H1 (cell line): ENCODE measurements at regions not wholly inside any gene's neighbourhood (a gene's known extent, or its start where the extent isn't known, plus 50 kb on each side); places are given as distances from the start of the nearest gene placed in this dataset.

Experiments used
- CTCF ChIA-PET: fragments of 300-600 bp; sonication (Branson Sonifier 250); formaldehyde crosslinking; loops from one replicate; lab custom pipeline; 2021; ENCODE audit not compliant: partially characterized antibody; lab: Charles Lee
- POLR2A ChIA-PET: fragments of 300-600 bp; sonication (Branson Sonifier 250); formaldehyde crosslinking; loops from one replicate; lab custom pipeline; 2021; ENCODE audit warnings: inconsistent platforms; ENCODE audit not compliant: partially characterized antibody; lab: Charles Lee
- DNase-seq, 2 experiments: peaks; one replicate each; pipeline versions ENCODE4 v3.0.0 to v3.0.0-alpha.2; 2010 to 2022; ENCODE audit warnings: low spot score in 2 of 2, low read depth in 1 of 2, mixed read lengths in 1 of 2
- FAIRE-seq: peaks from 2 replicates; lab custom pipeline; 2011; peaks lifted over from hg19 to GRCh38; lab: Jason Lieb, UNC
- H2AFZ ChIP-seq: 2 replicates; pipeline ENCODE4 v1.8.1; 2012; ENCODE audit warnings: low read length, inconsistent platforms
- H2AK5ac ChIP-seq: 2 replicates; pipeline ENCODE4 v1.6.1; 2013; ENCODE audit warnings: low read depth, low read length
- H2BK120ac ChIP-seq: replicated peaks from 2 replicates; pipeline ENCODE3; 2013; ENCODE audit warnings: low read depth, low read length, inconsistent platforms
- H2BK12ac ChIP-seq: 2 replicates; pipeline ENCODE4 v1.6.1; 2013; ENCODE audit warnings: low read depth, low read length
- H2BK15ac ChIP-seq: 2 replicates; pipeline ENCODE4 v1.6.1; 2013; ENCODE audit warnings: low read length
- H2BK20ac ChIP-seq: 2 replicates; pipeline ENCODE4 v1.6.1; 2013; ENCODE audit warnings: low read length
- H2BK5ac ChIP-seq: 2 replicates; pipeline ENCODE4 v1.6.1; 2013; ENCODE audit warnings: low read depth, low read length
- H3K14ac ChIP-seq: 2 replicates; pipeline ENCODE4 v1.6.1; 2013; ENCODE audit warnings: inconsistent platforms; ENCODE audit not compliant: insufficient read length
- H3K18ac ChIP-seq: 2 replicates; pipeline ENCODE4 v1.6.1; 2013; ENCODE audit warnings: low read length; ENCODE audit errors: extremely low read depth
- H3K23ac ChIP-seq: 2 replicates; pipeline ENCODE4 v1.6.1; 2013; ENCODE audit warnings: inconsistent platforms; ENCODE audit not compliant: insufficient read length
- H3K23me2 ChIP-seq: 2 replicates; pipeline ENCODE4 v1.6.1; 2013; ENCODE audit warnings: low read depth, low read length
- H3K27ac ChIP-seq: 2 replicates; pipeline ENCODE4 v1.6.1; 2011; ENCODE audit warnings: low read depth, low read length, inconsistent platforms
- H3K27me3 ChIP-seq, 4 experiments: replicated peaks in 1 of 4; 1 replicate in 1 of 4; 2 replicates in 3 of 4; pipeline versions ENCODE4 v1.6.1 to v1.8.1; 2011 to 2013; ENCODE audit warnings: low read length in 3 of 4, mild to moderate bottlenecking in 3 of 4, inconsistent platforms in 2 of 4, mixed read lengths in 2 of 4, moderate library complexity in 1 of 4; ENCODE audit not compliant: control insufficient read depth in 3 of 4, insufficient read depth in 3 of 4; ENCODE audit errors: extremely low read depth in 1 of 4
- H3K36me3 ChIP-seq, 4 experiments: 2 replicates each; pipeline versions ENCODE4 v1.6.1 to v1.8.1; 2011 to 2013; ENCODE audit warnings: mild to moderate bottlenecking in 4 of 4, low read length in 3 of 4, moderate library complexity in 2 of 4, control low read depth in 1 of 4, inconsistent platforms in 1 of 4; ENCODE audit not compliant: insufficient read depth in 4 of 4, control insufficient read depth in 2 of 4
- H3K4ac ChIP-seq: replicated peaks from 2 replicates; pipeline ENCODE3; 2013; ENCODE audit warnings: low read length, low read depth, mixed read lengths, inconsistent platforms; ENCODE audit not compliant: insufficient read length
- H3K4me1 ChIP-seq, 4 experiments: replicated peaks in 1 of 4; 1 replicate in 1 of 4; 2 replicates in 3 of 4; pipeline versions ENCODE4 v1.6.1 to v1.8.1; 2011 to 2013; ENCODE audit warnings: low read length in 3 of 4, inconsistent platforms in 2 of 4, mixed read lengths in 1 of 4; ENCODE audit not compliant: insufficient read depth in 4 of 4, control insufficient read depth in 3 of 4
- H3K4me2 ChIP-seq, 2 experiments: 2 replicates each; pipeline versions ENCODE4 v1.6.1 to v1.8.1; 2011 to 2013; ENCODE audit warnings: low read depth in 2 of 2, low read length in 2 of 2, control low read depth in 1 of 2, inconsistent platforms in 1 of 2, mild to moderate bottlenecking in 1 of 2; ENCODE audit not compliant: insufficient read depth in 1 of 2
- H3K4me3 ChIP-seq, 4 experiments: fragments of 200-600, 300-600 bp in 1 of 4; sonication (generic), shearing (Covaris generic), sonication (Bioruptor Twin) in 1 of 4; 2 replicates each; pipeline versions ENCODE4 v1.5.1 to v1.8.1; 2011 to 2016; ENCODE audit warnings: low read length in 4 of 4, low read depth in 3 of 4, control low read depth in 2 of 4, inconsistent platforms in 2 of 4, mild to moderate bottlenecking in 2 of 4, mixed read lengths in 1 of 4, moderate library complexity in 1 of 4; ENCODE audit not compliant: insufficient read depth in 2 of 4; ENCODE audit errors: extremely low read depth in 1 of 4
- H3K56ac ChIP-seq: replicated peaks from 2 replicates; pipeline ENCODE3; 2013; ENCODE audit warnings: low read depth, mild to moderate bottlenecking, mixed read lengths, low read length, inconsistent platforms; ENCODE audit not compliant: insufficient read length
- H3K79me1 ChIP-seq: 2 replicates; pipeline ENCODE4 v1.6.1; 2013; ENCODE audit warnings: low read depth, low read length, control low read depth
- H3K79me2 ChIP-seq, 2 experiments: 2 replicates each; pipeline versions ENCODE4 v1.6.1 to v1.8.1; 2012 to 2013; ENCODE audit warnings: low read length in 2 of 2, mild to moderate bottlenecking in 2 of 2, inconsistent platforms in 1 of 2; ENCODE audit not compliant: insufficient read depth in 2 of 2, control insufficient read depth in 1 of 2
- H3K9ac ChIP-seq, 4 experiments: replicated peaks in 1 of 4; 1 replicate in 1 of 4; 2 replicates in 3 of 4; pipeline versions ENCODE4 v1.6.1 to v1.8.1; 2011 to 2013; ENCODE audit warnings: low read depth in 3 of 4, low read length in 3 of 4, control low read depth in 2 of 4, mild to moderate bottlenecking in 2 of 4, moderate library complexity in 2 of 4, inconsistent platforms in 1 of 4; ENCODE audit errors: extremely low read depth in 1 of 4
- H3K9me3 ChIP-seq, 2 experiments: 2 replicates each; pipeline versions ENCODE4 v1.6.1 to v1.8.1; 2012 to 2013; ENCODE audit warnings: mild to moderate bottlenecking in 2 of 2, moderate library complexity in 2 of 2, control low read depth in 1 of 2, inconsistent platforms in 1 of 2, low read depth in 1 of 2, low read length in 1 of 2, mixed read lengths in 1 of 2; ENCODE audit not compliant: insufficient read depth in 2 of 2
- H4K20me1 ChIP-seq, 2 experiments: replicated peaks in 1 of 2; 2 replicates each; pipeline versions ENCODE3 to v1.8.1; 2011 to 2013; ENCODE audit warnings: inconsistent platforms in 2 of 2, low read length in 2 of 2, mild to moderate bottlenecking in 1 of 2; ENCODE audit not compliant: insufficient read depth in 2 of 2, control insufficient read depth in 1 of 2
- H4K5ac ChIP-seq: 2 replicates; pipeline ENCODE4 v1.6.1; 2013; ENCODE audit warnings: low read length, low read depth, mixed read lengths, inconsistent platforms; ENCODE audit not compliant: insufficient read length
- H4K8ac ChIP-seq: 2 replicates; pipeline ENCODE4 v1.8.0; 2013; ENCODE audit warnings: mild to moderate bottlenecking, moderate library complexity, low read length, inconsistent platforms; ENCODE audit not compliant: insufficient read depth; ENCODE audit errors: extremely low read depth
- H4K91ac ChIP-seq: replicated peaks from 2 replicates; pipeline ENCODE3; 2013; ENCODE audit warnings: low read length, mixed read lengths, inconsistent platforms; ENCODE audit not compliant: insufficient read length
- BRCA1 ChIP-seq: IDR thresholded peaks from 2 replicates; pipeline ENCODE4 v1.6.1; 2012; ENCODE audit warnings: low read depth, low read length, improper control_type of control experiment
- CTBP2 ChIP-seq: IDR thresholded peaks from 2 replicates; pipeline ENCODE4 v1.7.0; 2011; ENCODE audit warnings: borderline replicate concordance, mild to moderate bottlenecking, moderate library complexity, mixed read lengths, low read length; ENCODE audit not compliant: insufficient read depth, insufficient read length
- EGR1 ChIP-seq: IDR thresholded peaks from 2 replicates; pipeline ENCODE4 v1.6.1; 2011; ENCODE audit warnings: low read depth, low read length, borderline replicate concordance
- EZH2 ChIP-seq: fragments of 200-600 bp; sonication (generic); IDR thresholded peaks from 2 replicates; pipeline ENCODE4 v1.7.1; 2012; ENCODE audit warnings: low read depth, mild to moderate bottlenecking, moderate library complexity, low read length, inconsistent platforms; ENCODE audit not compliant: severe bottlenecking
- POU5F1 ChIP-seq: IDR thresholded peaks from 2 replicates; pipeline ENCODE4 v1.6.1; 2011; ENCODE audit warnings: low read depth, mild to moderate bottlenecking, low read length, moderate library complexity
- RNF2 ChIP-seq: fragments of 200-900, 300-1000 bp; sonication (generic); IDR thresholded peaks from 2 replicates; pipeline ENCODE4 v1.7.1; 2016; ENCODE audit warnings: borderline replicate concordance, low read depth, mild to moderate bottlenecking, antibody characterized with exemption, low read length; ENCODE audit not compliant: poor library complexity, severe bottlenecking; ENCODE audit errors: missing control alignments
- RXRA ChIP-seq: IDR thresholded peaks from 2 replicates; pipeline ENCODE4 v1.6.1; 2011; ENCODE audit warnings: low read depth, mild to moderate bottlenecking, low read length, moderate library complexity; ENCODE audit not compliant: insufficient read depth
- SP2 ChIP-seq: IDR thresholded peaks from 2 replicates; pipeline ENCODE4 v1.6.1; 2012; ENCODE audit warnings: mild to moderate bottlenecking, low read length, inconsistent platforms
- TAF1 ChIP-seq: IDR thresholded peaks from 2 replicates; pipeline ENCODE4 v1.6.1; 2011; ENCODE audit warnings: mild to moderate bottlenecking, low read depth, low read length
- USF2 ChIP-seq: IDR thresholded peaks from 2 replicates; pipeline ENCODE4 v1.6.1; 2011; ENCODE audit warnings: low read length, improper control_type of control experiment
- WGBS, 2 experiments: shearing (Covaris generic) in 1 of 2; methylation state at CpG; one replicate each; pipeline versions ENCODE4 v1.1.6 to v1.1.7; 2013 to 2015; ENCODE audit warnings: low lambda C conversion rate in 2 of 2, mixed read lengths in 2 of 2, inconsistent platforms in 1 of 2, low coverage in 1 of 2, missing lambda C conversion rate in 1 of 2; ENCODE audit not compliant: insufficient replicate concordance in 2 of 2, insufficient coverage in 1 of 2, insufficient read length in 1 of 2; ENCODE audit errors: extremely low coverage in 1 of 2, missing lambda C conversion rate in 1 of 2; 5-methylcytosine and 5-hydroxymethylcytosine counted together

- no peak overlapping the region for H3K27ac ChIP-seq
- FAIRE-seq (no peak), DNase-seq (no peak)
- no peak overlapping the region for H3K4ac ChIP-seq
- H2AK5ac ChIP-seq: no peak overlapping the region
- no peak overlapping the region for H2BK5ac ChIP-seq
- no peaks in the 10 kb centered on the region for H4K20me1 ChIP-seq
- no peak overlapping the region for H3K18ac ChIP-seq
- no peak overlapping the region for H4K8ac ChIP-seq
- H2BK20ac ChIP-seq: no peak overlapping the region
- H2BK15ac ChIP-seq: no peak overlapping the region
- H2BK120ac ChIP-seq: no peak overlapping the region
- H2AFZ ChIP-seq: no peak overlapping the region
- ChIA-PET CTCF (interaction anchor here (1.0 to 1.8 kb wide), 2 partner anchors 14 to 24 kb away, joined by 4 read pairs; no protein-coding TSS in a partner anchor), POLR2A (no interaction called here)
- H3K79me1 ChIP-seq: no peaks in the 10 kb centered on the region; the same call in 1 of the 2 replicates
- WGBS, 2 experiments: 93% methylated on average over 2 of the region's 2 CpGs; no CpG with 5 or more reads in 1 of the 2 experiments
- no peaks in the 10 kb centered on the region for H3K9me3 ChIP-seq
- no peak overlapping the region for H3K4me2 ChIP-seq
- H4K5ac ChIP-seq: no peak overlapping the region
- H2BK12ac ChIP-seq: no peak overlapping the region
- H4K91ac ChIP-seq: no peak overlapping the region
- no peak overlapping the region for H3K56ac ChIP-seq
- no peak overlapping the region for H3K4me3 ChIP-seq
- H3K79me2 ChIP-seq: no peaks in the 10 kb centered on the region
- H3K4me1 ChIP-seq: peaks cover 0 to 5% (median 1%) of the 10 kb centered on the region in 4 experiments; a peak in 4 of 7 replicates
- no peak overlapping the region for H3K23ac ChIP-seq
- no peak overlapping the region for H3K14ac ChIP-seq
- H3K36me3 ChIP-seq: no peaks in the 10 kb centered on the region
- no peaks in the 10 kb centered on the region for H3K27me3 ChIP-seq
- H3K23me2 ChIP-seq: no peaks in the 10 kb centered on the region; the same call in 1 of the 2 replicates
- H3K9ac ChIP-seq: no peak overlapping the region
- TF ChIP-seq RXRA (no peak), TAF1 (no peak), CTBP2 (no peak), SP2 (no peak), RNF2 (no peak), POU5F1 (no peak), EGR1 (no peak), USF2 (no peak), BRCA1 (no peak), EZH2 (no peak)
These were observed 262.6 kb downstream of the ATG4C start for GRCh38 chr1:63046539-63046938.
